ENCODE measurements at regions not wholly inside any gene's neighbourhood (a gene's known extent, or its start where the extent isn't known, plus 50 kb on each side); places are given as distances from the start of the nearest gene placed in this dataset.

GRCh38 chr2:58730764-58731487, 489.8 kb upstream of the FANCL start:
- TF ChIP-seq POLR2A (IDR thresholded peaks at IDR 0.05; ENCODE audit: low read length): no peak
- TF ChIP-seq GATA1 (IDR thresholded peaks at IDR 0.05; ENCODE audit: low read depth, low read length): no peak
